ENCODE measurements at regions not wholly inside any gene's neighbourhood (a gene's known extent, or its start where the extent isn't known, plus 50 kb on each side); places are given as distances from the start of the nearest gene placed in this dataset.

DNA sequence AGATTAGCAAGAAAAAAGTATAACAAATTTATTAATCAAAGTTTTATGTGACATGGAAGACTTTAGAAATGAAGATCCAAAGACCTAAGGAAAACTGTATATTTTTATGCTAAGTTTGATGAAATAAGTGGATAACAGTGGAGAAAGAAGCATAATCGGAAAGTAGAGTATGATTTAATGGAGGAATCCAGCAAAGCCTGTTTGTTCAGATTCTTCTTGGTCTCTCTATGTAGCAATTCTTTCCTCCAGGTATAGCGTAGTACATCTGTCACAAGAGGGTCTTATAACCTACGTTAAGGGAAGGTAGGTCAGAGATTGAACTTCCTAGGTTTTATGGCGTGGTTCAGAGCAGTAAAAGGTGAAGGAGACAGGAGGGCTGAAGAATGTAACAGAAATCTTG is 600.6 kb upstream of the CHORDC1 start:
- TF ChIP-seq CEBPB (IDR thresholded peaks at IDR 0.05), result no peak
- TF ChIP-seq, protein P1, sequence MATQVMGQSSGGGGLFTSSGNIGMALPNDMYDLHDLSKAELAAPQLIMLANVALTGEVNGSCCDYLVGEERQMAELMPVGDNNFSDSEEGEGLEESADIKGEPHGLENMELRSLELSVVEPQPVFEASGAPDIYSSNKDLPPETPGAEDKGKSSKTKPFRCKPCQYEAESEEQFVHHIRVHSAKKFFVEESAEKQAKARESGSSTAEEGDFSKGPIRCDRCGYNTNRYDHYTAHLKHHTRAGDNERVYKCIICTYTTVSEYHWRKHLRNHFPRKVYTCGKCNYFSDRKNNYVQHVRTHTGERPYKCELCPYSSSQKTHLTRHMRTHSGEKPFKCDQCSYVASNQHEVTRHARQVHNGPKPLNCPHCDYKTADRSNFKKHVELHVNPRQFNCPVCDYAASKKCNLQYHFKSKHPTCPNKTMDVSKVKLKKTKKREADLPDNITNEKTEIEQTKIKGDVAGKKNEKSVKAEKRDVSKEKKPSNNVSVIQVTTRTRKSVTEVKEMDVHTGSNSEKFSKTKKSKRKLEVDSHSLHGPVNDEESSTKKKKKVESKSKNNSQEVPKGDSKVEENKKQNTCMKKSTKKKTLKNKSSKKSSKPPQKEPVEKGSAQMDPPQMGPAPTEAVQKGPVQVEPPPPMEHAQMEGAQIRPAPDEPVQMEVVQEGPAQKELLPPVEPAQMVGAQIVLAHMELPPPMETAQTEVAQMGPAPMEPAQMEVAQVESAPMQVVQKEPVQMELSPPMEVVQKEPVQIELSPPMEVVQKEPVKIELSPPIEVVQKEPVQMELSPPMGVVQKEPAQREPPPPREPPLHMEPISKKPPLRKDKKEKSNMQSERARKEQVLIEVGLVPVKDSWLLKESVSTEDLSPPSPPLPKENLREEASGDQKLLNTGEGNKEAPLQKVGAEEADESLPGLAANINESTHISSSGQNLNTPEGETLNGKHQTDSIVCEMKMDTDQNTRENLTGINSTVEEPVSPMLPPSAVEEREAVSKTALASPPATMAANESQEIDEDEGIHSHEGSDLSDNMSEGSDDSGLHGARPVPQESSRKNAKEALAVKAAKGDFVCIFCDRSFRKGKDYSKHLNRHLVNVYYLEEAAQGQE (IDR thresholded peaks at IDR 0.05; ENCODE audit: low read depth), result no peak
- no peak for TF ChIP-seq EGR1 (IDR thresholded peaks at IDR 0.05)
- TF ChIP-seq RAD21 (IDR thresholded peaks at IDR 0.05; ENCODE audit: low read depth), result no peak
- no peak for TF ChIP-seq CREB1 (IDR thresholded peaks at IDR 0.05; ENCODE audit: low read depth)
- TF ChIP-seq, protein P2, sequence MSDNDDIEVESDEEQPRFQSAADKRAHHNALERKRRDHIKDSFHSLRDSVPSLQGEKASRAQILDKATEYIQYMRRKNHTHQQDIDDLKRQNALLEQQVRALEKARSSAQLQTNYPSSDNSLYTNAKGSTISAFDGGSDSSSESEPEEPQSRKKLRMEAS (IDR thresholded peaks at IDR 0.05), result no peak
- no peak for TF ChIP-seq TEAD4 (IDR thresholded peaks at IDR 0.05)

DNA sequence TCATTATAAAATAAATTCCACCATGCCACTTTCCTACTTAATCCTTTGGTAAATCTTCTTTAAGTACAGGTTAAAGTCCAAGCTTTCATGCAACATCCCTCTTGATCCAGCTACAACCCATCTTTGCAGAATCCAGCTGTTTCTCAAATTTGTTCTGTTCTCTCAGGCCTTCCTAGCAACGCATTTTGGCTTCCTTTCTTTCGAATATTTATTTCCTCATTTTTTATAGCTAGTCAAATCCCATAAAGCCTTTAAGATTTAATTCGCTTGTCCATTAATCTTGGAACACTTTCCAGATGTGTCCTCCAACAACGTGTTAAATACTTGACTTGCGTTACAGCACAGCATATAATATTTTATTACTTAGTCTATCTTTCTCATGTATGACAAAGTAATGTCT is 600.1 kb upstream of the CHORDC1 start:
- TF ChIP-seq ZBTB7A (IDR thresholded peaks at IDR 0.05; ENCODE audit: low read depth) (no peak), EGR1 (IDR thresholded peaks at IDR 0.05) (no peak), YY1 (IDR thresholded peaks at IDR 0.05; ENCODE audit: low read depth) (no peak), EP300 (IDR thresholded peaks at IDR 0.05; ENCODE audit: borderline replicate concordance) (no peak), CREB1 (IDR thresholded peaks at IDR 0.05; ENCODE audit: low read depth) (no peak), FOXM1 (IDR thresholded peaks at IDR 0.05; ENCODE audit: borderline replicate concordance, low read depth) (no peak), NFIC (IDR thresholded peaks at IDR 0.05) (no peak), RAD21 (IDR thresholded peaks at IDR 0.05; ENCODE audit: low read depth) (no peak), TAF1 (IDR thresholded peaks at IDR 0.05; ENCODE audit: low read depth) (no peak), TEAD4 (IDR thresholded peaks at IDR 0.05) (no peak), CEBPB (IDR thresholded peaks at IDR 0.05) (no peak), TCF12 (IDR thresholded peaks at IDR 0.05; ENCODE audit: low read depth) (no peak)
- TF ChIP-seq, protein P1 (IDR thresholded peaks at IDR 0.05; ENCODE audit: low read depth), result no peak
- TF ChIP-seq, protein P3, sequence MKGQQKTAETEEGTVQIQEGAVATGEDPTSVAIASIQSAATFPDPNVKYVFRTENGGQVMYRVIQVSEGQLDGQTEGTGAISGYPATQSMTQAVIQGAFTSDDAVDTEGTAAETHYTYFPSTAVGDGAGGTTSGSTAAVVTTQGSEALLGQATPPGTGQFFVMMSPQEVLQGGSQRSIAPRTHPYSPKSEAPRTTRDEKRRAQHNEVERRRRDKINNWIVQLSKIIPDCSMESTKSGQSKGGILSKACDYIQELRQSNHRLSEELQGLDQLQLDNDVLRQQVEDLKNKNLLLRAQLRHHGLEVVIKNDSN (IDR thresholded peaks at IDR 0.05), result no peak
- TF ChIP-seq, protein P2 (IDR thresholded peaks at IDR 0.05), result no peak

DNA sequence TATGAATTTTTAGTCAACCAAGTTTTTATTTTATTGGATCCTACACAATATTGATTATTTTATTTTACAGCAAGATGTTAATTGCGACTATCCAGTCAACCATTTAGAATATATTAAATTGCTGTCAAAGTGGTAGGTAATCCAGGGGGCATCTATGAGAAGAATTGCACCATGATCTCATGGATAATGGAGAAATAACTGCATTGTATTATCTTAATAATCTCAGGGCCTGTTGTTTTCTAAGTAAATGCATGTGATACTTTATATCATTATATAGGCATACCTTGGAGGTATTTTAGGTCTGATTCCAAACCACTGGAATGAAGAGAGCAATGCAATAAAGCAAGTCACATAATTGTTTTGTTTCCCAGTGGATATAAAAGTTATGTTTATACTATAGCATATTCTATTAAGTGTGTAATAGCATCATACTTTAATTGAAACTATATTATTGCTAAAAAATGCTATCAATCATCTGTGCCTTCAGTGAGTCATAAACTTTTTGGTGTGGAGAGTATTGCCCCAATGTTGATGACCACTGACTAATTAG is 595.4 kb upstream of the CHORDC1 start:
- no peak for TF ChIP-seq CEBPB (IDR thresholded peaks at IDR 0.05)
- TF ChIP-seq TEAD4 (IDR thresholded peaks at IDR 0.05), result peak; percentile 18; the same call in 1 of the 2 replicates

DNA sequence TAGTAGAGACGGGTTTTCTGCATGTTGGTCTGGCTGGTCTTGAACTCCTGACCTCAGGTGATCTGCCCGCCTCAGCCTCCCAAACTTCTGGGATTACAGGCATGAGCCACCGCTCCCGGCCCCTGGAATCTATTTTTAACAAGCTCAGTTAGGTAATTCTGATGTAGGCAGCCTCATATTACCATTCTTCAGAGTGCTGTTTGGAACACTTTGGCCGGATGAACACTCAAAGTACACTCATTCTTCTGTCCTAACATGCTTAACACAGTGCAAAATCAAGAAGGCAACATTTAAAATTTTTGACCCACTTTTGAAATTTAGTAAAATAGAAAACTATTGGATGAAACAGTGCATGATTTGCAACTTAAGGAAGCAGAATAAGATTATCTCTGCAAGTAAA is 586.7 kb upstream of the CHORDC1 start:
- TF ChIP-seq ZBTB7A (IDR thresholded peaks at IDR 0.05; ENCODE audit: low read depth) (no peak), FOXM1 (IDR thresholded peaks at IDR 0.05; ENCODE audit: borderline replicate concordance, low read depth) (no peak), RAD21 (IDR thresholded peaks at IDR 0.05; ENCODE audit: low read depth) (no peak), CEBPB (IDR thresholded peaks at IDR 0.05) (no peak), NFIC (IDR thresholded peaks at IDR 0.05) (no peak), TCF12 (IDR thresholded peaks at IDR 0.05; ENCODE audit: low read depth) (no peak), CREB1 (IDR thresholded peaks at IDR 0.05; ENCODE audit: low read depth) (no peak), YY1 (IDR thresholded peaks at IDR 0.05; ENCODE audit: low read depth) (no peak), EGR1 (IDR thresholded peaks at IDR 0.05) (no peak), TEAD4 (IDR thresholded peaks at IDR 0.05) (no peak), EP300 (IDR thresholded peaks at IDR 0.05; ENCODE audit: borderline replicate concordance) (no peak), TAF1 (IDR thresholded peaks at IDR 0.05; ENCODE audit: low read depth) (no peak)
- TF ChIP-seq, protein P1 (IDR thresholded peaks at IDR 0.05; ENCODE audit: low read depth), result no peak
- TF ChIP-seq, protein P3 (IDR thresholded peaks at IDR 0.05), result no peak
- TF ChIP-seq, protein P2 (IDR thresholded peaks at IDR 0.05), result no peak

Measured in Ishikawa (cell line).